Esophagus (tissue), 2 donors: ENCODE measurements at regions not wholly inside any gene's neighbourhood (a gene's known extent, or its start where the extent isn't known, plus 50 kb on each side); places are given as distances from the start of the nearest gene placed in this dataset.
"Not testable (repeated sequence)": the region's sequence is repeated elsewhere in the genome, so short reads cannot be mapped to it uniquely, and the experiment has no call there.

Experiments used
- H3K27ac ChIP-seq, 2 donors: one replicate each; pipeline ENCODE4 v1.5.1; 2013; ENCODE audit warnings: low read depth in 2 of 2, mild to moderate bottlenecking in 2 of 2, inconsistent platforms in 1 of 2, low read length in 1 of 2, moderate library complexity in 1 of 2
- H3K27me3 ChIP-seq, 2 donors: one replicate each; pipeline ENCODE4 v1.6.1; 2013; ENCODE audit warnings: low read length in 2 of 2, control low read depth in 1 of 2, mild to moderate bottlenecking in 1 of 2; ENCODE audit not compliant: insufficient read depth in 2 of 2, control insufficient read depth in 1 of 2
- H3K36me3 ChIP-seq, 2 donors: one replicate each; pipeline ENCODE4 v1.6.1; 2013; ENCODE audit warnings: low read length in 1 of 2; ENCODE audit not compliant: control insufficient read depth in 2 of 2, insufficient read depth in 2 of 2
- H3K4me1 ChIP-seq, 2 donors: one replicate each; pipeline ENCODE4 v1.6.1; 2013; ENCODE audit warnings: low read length in 1 of 2; ENCODE audit not compliant: control insufficient read depth in 2 of 2, insufficient read depth in 2 of 2
- H3K4me3 ChIP-seq, 2 donors: one replicate each; pipeline ENCODE4 v1.5.1; 2013; ENCODE audit warnings: low read length in 2 of 2, mild to moderate bottlenecking in 2 of 2, low read depth in 1 of 2, moderate library complexity in 1 of 2
- H3K9me3 ChIP-seq, 2 donors: one replicate each; pipeline ENCODE4 v1.6.1; 2013; ENCODE audit warnings: mild to moderate bottlenecking in 2 of 2, low read depth in 1 of 2, low read length in 1 of 2, moderate library complexity in 1 of 2; ENCODE audit not compliant: control insufficient read depth in 2 of 2, insufficient read depth in 1 of 2
- WGBS, 2 donors: extraction: QIAGEN DNeasy Blood & Tissue Kit; methylation state at CpG; one replicate each; pipeline ENCODE4 v1.1.7; 2013; 5-methylcytosine and 5-hydroxymethylcytosine counted together
- donor health status: healthy with polysubstance abuse.
- donor health status: Bipolar disorder and iron deficiency.

DNA sequence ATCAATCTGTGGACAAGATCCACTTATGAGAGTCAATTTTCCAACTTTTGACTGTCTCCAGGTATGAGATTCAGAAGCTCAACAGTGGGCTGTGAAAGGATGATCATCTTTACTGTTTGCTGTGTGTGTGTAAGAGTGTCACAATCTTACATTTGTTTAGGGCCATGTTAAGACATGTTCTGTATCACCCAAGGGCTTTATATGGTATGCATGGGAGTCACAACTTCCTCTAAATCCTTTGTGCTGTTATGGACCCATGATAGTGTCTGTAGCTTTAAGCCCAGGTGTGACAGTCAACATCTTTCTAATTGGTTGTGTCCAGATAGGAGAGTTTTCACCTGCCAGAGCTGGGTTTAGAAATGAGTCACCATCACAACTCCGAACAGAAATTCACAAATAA is 70.2 kb downstream of the ZNF726 start:
- not testable (repeated sequence) for H3K4me1 ChIP-seq, H3K27me3 ChIP-seq, H3K9me3 ChIP-seq, H3K27ac ChIP-seq, H3K36me3 ChIP-seq, H3K4me3 ChIP-seq
- 38 to 54% methylated on average over 1 of the region's 1 CpG for WGBS, 2 donors

DNA sequence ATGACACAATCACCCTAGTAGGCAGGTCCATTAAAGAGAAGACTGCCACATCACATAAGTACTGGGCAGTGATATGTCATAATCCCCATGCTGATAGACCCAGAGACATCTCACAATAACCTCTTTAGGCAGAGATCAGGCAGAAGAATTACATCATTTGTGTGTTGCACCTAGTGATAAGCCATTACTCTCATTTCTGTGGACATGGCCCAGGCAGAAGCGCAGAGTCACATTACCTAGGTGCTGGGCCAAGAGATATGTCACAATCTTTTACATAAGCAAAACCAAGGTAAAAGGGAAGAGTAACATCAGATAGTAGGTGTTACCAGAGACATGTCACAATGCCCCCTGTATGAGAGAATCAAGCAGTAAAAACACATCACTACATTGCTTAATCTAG is 71.9 kb downstream of the ZNF726 start:
- H3K27ac ChIP-seq = no peak overlapping the region
- no peaks in the 10 kb centered on the region for H3K4me1 ChIP-seq
- H3K4me3 ChIP-seq = no peak overlapping the region
- H3K9me3 ChIP-seq = no peaks in the 10 kb centered on the region
- WGBS, 2 donors = 96 to 99% methylated on average over 1 of the region's 1 CpG
- H3K27me3 ChIP-seq = no peaks in the 10 kb centered on the region
- no peaks in the 10 kb centered on the region for H3K36me3 ChIP-seq

DNA sequence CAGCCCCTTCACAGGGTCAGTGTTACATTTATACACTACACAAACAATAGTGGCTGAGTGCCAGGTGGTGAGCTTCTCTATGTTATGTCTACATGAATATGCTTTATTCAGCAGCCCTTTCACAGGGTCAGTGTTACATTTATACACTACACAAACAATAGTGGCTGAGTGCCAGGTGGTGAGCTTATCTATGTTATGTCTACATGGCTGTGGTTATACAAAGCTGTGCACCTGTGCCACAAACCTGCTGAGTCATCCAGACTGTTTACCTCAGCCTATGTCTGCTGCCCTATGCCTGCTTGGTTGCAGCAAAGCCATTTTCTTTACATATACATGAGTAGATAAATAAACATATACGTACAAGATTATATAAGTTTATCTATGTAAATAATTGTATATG is 76.5 kb downstream of the ZNF726 start:
- Histone ChIP-seq H3K4me1 (no peaks in the 10 kb centered on the region), H3K27me3 (no peaks in the 10 kb centered on the region), H3K4me3 (no peak overlapping the region), H3K36me3 (no peaks in the 10 kb centered on the region), H3K9me3 (peaks cover 0 to 2% of the 10 kb centered on the region in 2 donors), H3K27ac (no peak overlapping the region)
- WGBS, 2 donors = 53% methylated on average over 1 of the region's 1 CpG

DNA sequence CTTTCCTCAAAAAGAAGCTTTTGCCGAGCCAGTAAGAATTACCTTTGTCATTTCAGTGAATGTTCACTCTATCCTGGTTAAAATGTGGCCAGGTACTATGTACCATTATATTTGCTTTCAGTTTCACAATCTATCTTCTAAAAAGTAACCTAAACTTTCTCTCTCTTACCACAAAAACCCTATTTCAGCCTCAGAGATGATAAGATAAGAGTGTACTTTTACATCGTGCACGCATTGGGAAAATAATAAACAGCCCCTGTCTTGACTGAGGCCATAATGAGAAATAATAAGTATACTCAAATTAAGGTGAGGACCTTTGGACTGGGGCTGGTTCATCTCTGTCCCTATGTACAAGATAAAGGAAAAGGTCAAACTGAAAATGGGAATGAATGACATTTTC is 77.7 kb downstream of the ZNF726 start:
- H3K9me3 ChIP-seq = peaks cover 0 to 2% of the 10 kb centered on the region in 2 donors
- H3K27me3 ChIP-seq = no peaks in the 10 kb centered on the region
- no peaks in the 10 kb centered on the region for H3K36me3 ChIP-seq
- H3K27ac ChIP-seq = no peak overlapping the region
- 66 to 73% methylated on average over 3 of the region's 3 CpGs for WGBS, 2 donors
- no peak overlapping the region for H3K4me3 ChIP-seq
- no peaks in the 10 kb centered on the region for H3K4me1 ChIP-seq

DNA sequence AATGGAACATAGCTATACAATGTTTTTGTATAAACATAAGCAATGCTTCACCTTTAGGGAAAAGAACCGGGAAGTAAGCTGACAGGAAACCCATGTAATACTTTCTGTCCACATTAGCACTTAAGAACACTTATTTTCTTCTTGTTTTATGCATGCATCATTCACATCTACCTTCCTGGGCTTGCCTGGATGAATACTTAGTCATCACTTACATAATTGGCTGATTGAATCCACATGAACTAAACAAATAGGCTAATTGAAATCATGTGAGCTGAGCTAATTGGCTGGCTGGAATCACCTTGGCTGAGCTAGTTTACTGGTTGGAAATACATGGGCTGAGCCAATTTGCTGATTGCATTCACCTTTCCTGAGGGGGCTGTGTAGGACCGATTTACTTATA is 78.8 kb downstream of the ZNF726 start:
- Histone ChIP-seq H3K36me3 (no peaks in the 10 kb centered on the region), H3K27me3 (no peaks in the 10 kb centered on the region), H3K4me3 (no peak overlapping the region), H3K9me3 (peaks cover 0 to 13% of the 10 kb centered on the region in 2 donors), H3K4me1 (no peaks in the 10 kb centered on the region), H3K27ac (no peak overlapping the region)
- 78 to 81% methylated on average over 2 of the region's 2 CpGs for WGBS, 2 donors

DNA sequence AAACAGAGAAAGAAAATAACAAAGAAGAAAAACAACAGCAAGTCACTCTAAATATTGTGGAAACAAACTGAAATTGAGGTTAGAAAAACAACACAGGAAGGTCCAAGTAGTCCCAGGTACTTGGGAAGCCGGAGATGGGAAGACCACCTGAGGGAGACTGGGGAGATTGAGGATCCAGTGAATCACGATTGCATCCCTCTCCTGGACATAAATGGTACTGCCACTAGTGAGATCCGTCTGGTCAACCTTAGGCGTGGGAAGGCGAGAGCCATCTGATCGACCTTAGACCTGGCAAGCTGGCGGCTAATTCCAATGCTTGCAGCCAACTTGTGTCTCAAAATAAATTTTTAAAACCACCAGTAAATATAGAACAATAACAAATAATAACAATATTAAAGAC is 81.9 kb downstream of the ZNF726 start:
- Histone ChIP-seq H3K4me1 (no peaks in the 10 kb centered on the region), H3K4me3 (no peak overlapping the region), H3K27me3 (no peaks in the 10 kb centered on the region), H3K9me3 (peaks cover 0 to 20% of the 10 kb centered on the region in 2 donors), H3K36me3 (no peaks in the 10 kb centered on the region), H3K27ac (no peak overlapping the region)
- 64 to 76% methylated on average over 7 of the region's 7 CpGs for WGBS, 2 donors

DNA sequence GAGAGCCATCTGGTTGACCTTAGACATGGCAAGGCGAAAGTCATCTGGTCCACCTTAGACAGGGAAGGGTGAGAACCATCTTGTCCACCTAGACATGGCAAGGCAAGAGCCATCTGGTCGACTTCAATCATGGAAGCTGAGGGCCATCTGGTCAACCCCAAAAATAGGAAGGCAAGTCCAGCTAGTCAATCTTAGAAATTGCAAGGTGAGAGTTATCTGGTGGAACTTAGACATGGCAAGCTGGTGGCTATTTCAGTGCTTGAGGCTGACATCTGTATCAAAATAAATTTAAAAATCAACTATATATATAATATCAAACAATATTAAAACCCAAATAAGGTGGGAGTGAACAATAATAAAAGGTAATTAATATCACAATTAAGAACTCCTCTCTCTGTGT is 83.9 kb downstream of the ZNF726 start:
- WGBS, 2 donors = 68 to 75% methylated on average over 2 of the region's 2 CpGs
- Histone ChIP-seq H3K9me3 (peaks cover 4 to 27% of the 10 kb centered on the region in 2 donors), H3K4me1 (no peaks in the 10 kb centered on the region), H3K27me3 (no peaks in the 10 kb centered on the region), H3K36me3 (no peaks in the 10 kb centered on the region), H3K4me3 (no peak overlapping the region), H3K27ac (no peak overlapping the region)

DNA sequence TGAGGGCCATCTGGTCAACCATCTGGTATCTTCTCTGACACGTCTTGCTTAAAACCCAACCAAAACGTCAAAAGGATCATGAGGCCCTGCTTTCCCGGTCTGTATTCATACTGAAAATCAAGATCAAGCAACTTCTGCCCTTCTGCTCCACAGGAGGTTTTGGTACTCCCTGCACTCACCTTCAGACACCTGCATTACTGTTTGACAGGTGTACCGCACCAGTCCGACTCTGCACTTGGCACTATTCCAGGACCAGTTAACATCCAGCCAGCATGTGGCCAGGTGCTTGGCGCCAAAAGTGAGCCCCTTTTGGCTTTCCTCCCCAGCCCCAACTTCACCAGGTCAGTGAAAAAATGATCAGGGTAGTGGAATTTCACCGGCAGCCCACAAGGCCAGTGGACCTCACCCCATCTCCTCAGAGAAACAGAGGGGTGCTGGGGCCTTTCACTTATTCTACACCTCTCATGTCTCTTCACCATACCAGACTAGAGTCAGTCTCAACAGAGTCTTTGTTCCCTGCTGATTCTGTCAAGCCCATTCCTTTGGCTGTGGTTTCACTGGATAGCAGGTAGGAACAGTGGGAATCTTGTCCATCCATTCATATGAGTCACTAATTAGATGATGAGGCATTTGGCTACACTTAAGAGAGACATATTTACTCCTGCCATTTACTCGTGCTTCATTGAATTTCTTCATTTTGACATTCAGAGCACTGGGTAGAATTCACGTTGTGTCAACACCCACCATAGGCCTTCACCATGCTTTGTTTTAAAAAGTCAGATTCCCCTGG is 85.3 kb downstream of the ZNF726 start:
- Histone ChIP-seq H3K9me3 (peaks cover 4 to 32% of the 10 kb centered on the region in 2 donors), H3K4me1 (no peaks in the 10 kb centered on the region), H3K36me3 (no peaks in the 10 kb centered on the region), H3K4me3 (no peak overlapping the region), H3K27me3 (no peaks in the 10 kb centered on the region), H3K27ac (no peak overlapping the region)
- WGBS, 2 donors = 79 to 82% methylated on average over 9 of the region's 9 CpGs

DNA sequence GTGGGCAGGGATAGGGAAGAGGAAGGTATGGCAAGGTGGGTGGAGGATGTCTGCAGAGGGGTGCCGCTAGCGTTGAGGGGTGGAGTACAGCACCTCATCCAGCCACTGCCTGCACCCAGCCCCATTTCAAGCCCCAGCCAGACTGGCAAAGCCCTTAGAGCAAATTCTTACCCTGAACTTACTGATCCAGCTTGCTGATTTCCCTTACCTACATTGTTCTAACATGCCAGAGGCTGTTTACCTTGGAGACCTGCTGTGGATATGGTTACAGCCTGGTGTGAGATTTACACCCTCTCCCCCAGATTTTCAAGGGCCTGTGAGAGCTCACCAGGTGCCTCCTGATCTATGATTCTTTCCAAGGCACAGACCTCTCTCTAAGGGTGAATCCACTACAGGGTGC is 86.0 kb downstream of the ZNF726 start:
- Histone ChIP-seq H3K27me3 (no peaks in the 10 kb centered on the region), H3K4me3 (no peak overlapping the region), H3K27ac (no peak overlapping the region), H3K9me3 (peaks cover 4 to 32% of the 10 kb centered on the region in 2 donors), H3K36me3 (no peaks in the 10 kb centered on the region), H3K4me1 (no peaks in the 10 kb centered on the region)
- WGBS, 2 donors = 83 to 88% methylated on average over 2 of the region's 2 CpGs

DNA sequence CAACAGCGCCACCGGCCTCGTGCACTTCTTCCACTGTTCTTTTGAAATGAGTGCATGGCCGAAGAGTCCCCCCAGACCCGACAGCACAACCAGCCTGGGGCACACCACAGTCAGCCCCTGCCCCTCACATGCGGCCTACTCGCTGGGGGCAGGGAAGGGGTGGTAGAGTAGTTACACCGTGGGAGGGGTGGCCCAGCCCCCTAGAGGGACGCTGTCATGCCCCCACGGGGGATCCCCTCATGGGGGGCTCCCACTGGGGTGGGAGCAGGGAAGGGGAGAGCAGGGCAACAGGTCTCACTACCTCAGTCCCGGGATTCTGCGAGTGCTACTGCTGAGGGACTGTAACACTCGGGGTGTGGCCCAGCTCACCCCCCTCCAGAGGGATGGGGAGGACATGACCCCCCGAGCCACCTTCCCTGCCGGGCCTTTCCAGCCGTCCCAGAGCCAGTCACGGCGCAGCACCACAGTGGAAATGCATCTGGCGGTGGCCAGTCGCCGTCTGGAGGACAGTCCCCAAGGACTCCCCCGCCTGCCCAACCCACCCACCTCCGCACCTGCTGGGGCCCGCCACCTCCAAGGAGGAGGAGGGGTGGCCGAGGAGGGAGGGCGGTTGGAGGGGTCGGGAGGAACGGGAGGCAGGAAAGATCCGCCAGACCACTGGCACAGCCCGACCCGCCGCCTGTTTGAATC is 84.6 kb upstream of the ZNF254 start:
- peaks cover 4 to 31% of the 10 kb centered on the region in 2 donors for H3K9me3 ChIP-seq
- H3K36me3 ChIP-seq = no peaks in the 10 kb centered on the region
- no peaks in the 10 kb centered on the region for H3K27me3 ChIP-seq
- no peak overlapping the region for H3K27ac ChIP-seq
- WGBS, 2 donors = 92 to 95% methylated on average over 31 to 32 of the region's 32 CpGs
- no peak overlapping the region for H3K4me3 ChIP-seq
- H3K4me1 ChIP-seq = no peaks in the 10 kb centered on the region
